NB4 (cell line): ENCODE measurements at regions not wholly inside any gene's neighbourhood (a gene's known extent, or its start where the extent isn't known, plus 50 kb on each side); places are given as distances from the start of the nearest gene placed in this dataset.

Source experiments
- MYC ChIP-seq: IDR thresholded peaks from 2 replicates; pipeline ENCODE4 v1.6.1; 2011; ENCODE audit warnings: low read depth, low read length
- POLR2A ChIP-seq: IDR thresholded peaks from 2 replicates; pipeline ENCODE4 v1.6.1; 2011; ENCODE audit warnings: mild to moderate bottlenecking; ENCODE audit not compliant: insufficient read length; ENCODE audit errors: extremely low read depth
- TF ChIP-seq, protein P1 (sequence below): IDR thresholded peaks from one replicate; pipeline ENCODE4 v1.5.1; 2012; ENCODE audit warnings: low read depth, low read length
- TF ChIP-seq, protein P2 (sequence below): IDR thresholded peaks from 2 replicates; pipeline ENCODE4 v1.6.1; 2011; ENCODE audit warnings: low read depth, low read length

DNA sequence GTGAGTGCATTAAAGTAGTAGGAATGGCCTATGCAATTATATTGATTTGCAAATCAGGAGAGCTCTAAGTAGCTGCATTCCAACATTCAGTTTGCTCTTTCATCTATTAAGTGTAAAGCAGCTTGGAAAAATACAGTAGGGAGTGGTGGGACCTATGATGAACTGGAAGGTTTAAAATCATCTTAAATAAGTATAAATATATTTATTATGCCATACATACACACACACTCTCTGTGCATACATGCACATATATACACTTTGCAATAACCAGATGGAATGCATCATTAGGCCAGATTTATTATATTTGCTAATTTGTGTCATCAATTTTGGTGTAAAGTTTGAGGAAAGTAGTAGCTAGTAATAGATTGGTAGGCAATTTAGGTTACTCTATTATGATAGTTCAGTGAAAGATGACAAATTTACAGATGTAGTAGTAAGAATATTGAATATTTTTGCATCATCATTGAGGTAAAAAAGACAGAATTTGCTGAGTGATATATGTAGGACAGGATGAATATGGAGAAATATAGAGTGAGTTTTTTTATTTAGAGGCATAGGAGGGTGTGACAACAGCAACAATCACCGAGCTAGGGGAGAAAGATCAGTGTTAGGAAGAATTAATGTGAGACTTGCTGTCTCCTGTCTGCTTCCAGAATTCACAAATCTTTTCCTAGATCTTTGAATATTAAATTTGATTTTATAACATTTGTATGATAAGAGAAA, 961.0 kb upstream of the CDH2 start:
- no peak for TF ChIP-seq POLR2A
- TF ChIP-seq, protein P1, sequence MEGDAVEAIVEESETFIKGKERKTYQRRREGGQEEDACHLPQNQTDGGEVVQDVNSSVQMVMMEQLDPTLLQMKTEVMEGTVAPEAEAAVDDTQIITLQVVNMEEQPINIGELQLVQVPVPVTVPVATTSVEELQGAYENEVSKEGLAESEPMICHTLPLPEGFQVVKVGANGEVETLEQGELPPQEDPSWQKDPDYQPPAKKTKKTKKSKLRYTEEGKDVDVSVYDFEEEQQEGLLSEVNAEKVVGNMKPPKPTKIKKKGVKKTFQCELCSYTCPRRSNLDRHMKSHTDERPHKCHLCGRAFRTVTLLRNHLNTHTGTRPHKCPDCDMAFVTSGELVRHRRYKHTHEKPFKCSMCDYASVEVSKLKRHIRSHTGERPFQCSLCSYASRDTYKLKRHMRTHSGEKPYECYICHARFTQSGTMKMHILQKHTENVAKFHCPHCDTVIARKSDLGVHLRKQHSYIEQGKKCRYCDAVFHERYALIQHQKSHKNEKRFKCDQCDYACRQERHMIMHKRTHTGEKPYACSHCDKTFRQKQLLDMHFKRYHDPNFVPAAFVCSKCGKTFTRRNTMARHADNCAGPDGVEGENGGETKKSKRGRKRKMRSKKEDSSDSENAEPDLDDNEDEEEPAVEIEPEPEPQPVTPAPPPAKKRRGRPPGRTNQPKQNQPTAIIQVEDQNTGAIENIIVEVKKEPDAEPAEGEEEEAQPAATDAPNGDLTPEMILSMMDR: no peak
- TF ChIP-seq, protein P2, sequence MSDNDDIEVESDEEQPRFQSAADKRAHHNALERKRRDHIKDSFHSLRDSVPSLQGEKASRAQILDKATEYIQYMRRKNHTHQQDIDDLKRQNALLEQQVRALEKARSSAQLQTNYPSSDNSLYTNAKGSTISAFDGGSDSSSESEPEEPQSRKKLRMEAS: no peak
- TF ChIP-seq MYC: no peak
